ENCODE measurements at regions not wholly inside any gene's neighbourhood (a gene's known extent, or its start where the extent isn't known, plus 50 kb on each side); places are given as distances from the start of the nearest gene placed in this dataset.
"Not testable (repeated sequence)": the region's sequence is repeated elsewhere in the genome, so short reads cannot be mapped to it uniquely, and the experiment has no call there.

DNA sequence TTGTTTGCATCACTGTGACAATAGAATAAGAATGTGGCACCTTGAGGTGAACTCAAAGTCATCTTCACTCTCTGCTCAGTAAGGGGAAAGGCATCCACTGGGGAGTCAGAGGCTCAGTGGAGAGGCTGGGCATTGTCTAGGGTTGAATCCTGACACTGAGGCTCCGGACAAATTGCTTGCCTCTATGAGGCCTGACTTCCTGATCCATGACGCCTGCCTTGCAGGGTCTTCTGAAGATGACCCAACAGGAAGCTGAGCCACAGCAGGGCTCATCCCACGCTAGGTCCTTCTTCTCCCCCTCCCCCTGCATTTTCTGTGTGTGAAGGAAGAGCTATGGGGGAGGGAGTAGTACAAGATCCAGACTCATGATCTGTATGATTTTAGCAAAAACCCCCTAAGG, 265.1 kb downstream of the SH3BP4 start:
- no peak for DNase-seq (ENCODE audit: low read depth, low spot score)

DNA sequence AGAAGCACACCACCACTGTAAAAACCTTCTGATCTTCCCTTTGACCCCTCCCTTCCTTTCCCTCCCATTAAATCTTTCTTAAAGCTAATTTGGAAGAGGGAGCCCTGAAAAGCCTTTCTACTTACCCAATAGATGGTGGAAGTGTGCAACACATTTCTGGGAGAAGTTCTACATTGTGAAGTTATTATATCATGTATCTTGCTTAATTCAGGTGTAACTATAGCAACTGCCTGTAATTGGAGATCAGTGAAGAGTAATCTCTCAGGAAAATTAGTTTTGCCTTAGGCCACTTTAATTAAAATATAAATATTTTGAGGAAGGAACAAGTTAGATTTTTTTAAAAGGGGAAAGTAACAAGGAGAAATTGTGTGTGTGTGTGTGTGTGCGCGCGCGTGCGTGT, 266.0 kb downstream of the SH3BP4 start:
- DNase-seq (ENCODE audit: low read depth, low spot score) = no peak

DNA sequence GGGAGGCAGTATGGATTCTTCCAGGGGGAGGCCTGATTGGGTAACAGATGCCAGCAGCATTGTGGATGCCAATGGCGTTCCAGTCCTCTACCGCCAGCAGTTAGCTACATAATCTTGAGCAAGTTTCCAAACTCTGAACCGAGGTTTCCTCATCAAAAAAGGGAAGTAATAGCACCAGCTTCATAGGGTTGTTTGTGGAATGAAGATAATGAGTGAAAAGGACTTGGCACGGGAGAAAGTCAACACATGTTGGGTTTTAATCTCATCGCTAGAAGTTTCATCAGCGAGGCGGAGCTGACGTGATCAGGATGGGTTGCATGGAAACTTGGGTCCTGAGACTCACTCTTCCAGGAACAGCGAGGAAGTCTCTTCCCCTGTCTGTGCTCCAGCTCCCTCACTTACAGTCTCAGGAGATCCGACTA, 266.7 kb downstream of the SH3BP4 start:
- no peak for DNase-seq (ENCODE audit: low read depth, low spot score)

DNA sequence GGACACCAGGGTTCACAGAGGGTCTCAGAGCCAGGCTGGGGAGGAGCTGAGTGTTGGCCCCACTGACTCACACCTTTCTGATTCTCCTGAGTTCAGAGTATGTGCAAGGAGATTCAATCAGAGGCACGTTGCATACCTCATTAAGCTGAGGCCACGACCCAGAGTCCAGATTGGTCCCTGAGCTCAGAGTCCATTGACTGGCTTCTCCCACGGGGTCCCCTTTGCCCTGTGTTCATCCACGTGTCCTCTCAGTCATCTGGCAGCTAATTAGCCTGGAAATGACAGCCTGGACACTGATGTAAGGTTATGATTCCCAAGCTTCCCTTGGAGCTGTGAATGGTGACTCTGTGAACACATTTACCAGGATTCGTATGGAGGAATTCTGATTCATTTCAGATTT, 267.2 kb downstream of the SH3BP4 start:
- no peak for DNase-seq (ENCODE audit: low read depth, low spot score)

DNA sequence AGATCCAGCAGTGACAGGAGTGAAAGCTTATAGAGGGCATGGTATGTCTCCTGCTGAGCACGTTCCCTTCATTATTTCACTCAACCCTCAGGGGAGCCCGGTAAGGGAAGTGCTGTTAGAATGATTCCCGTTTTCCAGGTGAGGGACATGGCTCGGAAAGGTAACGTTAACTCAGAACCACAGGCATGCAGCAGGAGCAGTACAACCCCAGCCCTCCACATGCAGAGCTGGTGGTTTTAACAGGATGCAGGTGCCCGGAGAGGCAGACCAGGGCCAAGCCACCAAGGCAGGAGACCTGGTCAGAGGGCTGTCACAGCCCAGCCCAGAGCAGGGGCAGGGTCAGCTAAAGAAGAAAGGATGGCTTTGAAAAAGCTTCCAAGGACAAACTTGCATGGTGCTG, 268.5 kb downstream of the SH3BP4 start:
- DNase-seq (ENCODE audit: low read depth, low spot score) = no peak

DNA sequence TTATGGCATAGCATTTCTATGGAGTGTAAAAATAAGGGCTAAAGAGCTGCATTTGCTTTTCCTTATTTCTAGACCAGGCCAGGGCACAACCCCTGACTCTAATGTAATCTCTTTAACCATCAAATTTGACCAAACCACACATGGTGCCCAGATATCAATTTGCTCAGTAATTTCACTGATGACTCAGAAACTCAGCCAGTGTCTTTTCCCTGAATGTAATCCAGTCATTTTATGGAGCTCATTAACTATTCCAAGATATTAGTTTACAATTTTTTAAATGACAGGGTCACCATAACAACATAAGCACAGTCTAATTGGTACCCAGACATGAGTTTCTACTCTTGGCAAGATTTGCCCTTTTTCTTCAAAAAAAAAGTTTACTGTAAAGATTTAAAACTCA, 270.8 kb upstream of the AGAP1 start:
- no peak for DNase-seq (ENCODE audit: low read depth, low spot score)

DNA sequence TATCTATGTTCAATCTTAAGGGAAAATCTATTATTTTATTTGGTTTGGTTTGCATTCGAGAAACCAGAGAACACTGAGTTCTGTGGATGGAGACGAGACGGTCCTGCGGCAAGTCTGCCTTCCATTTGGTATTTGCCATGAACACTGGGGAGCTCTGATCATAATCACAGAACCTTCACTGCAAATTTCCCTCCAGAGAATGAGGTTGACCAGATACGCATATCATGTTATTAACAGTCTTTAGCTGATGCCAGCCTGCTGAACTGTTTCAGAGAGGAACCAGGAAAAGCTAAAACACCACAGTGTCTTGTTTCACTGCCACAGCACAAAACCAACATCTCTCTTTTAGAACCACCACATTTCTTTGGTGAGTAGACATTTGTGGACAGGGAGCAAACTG, 269.4 kb upstream of the AGAP1 start:
- DNase-seq (ENCODE audit: low read depth, low spot score) = no peak

DNA sequence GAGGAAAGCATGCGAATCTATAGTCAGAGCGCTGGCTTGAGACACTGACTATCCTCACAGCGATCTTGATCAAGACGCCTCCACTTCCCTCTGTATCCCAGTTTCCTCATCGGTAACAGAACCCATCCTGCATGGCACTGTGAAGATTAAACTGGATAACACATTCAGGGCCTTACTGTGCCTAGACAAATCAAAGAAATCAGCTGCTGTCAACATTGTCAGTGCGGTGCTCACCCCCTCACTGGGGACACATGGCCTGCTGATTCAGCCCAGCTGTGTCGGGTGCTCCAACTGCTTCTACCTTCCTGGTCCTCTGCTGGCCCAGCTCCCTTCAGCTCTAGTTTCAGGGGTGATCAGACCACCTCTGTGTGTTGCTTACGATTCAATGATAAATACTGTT, 268.6 kb upstream of the AGAP1 start:
- no peak for DNase-seq (ENCODE audit: low read depth, low spot score)

DNA sequence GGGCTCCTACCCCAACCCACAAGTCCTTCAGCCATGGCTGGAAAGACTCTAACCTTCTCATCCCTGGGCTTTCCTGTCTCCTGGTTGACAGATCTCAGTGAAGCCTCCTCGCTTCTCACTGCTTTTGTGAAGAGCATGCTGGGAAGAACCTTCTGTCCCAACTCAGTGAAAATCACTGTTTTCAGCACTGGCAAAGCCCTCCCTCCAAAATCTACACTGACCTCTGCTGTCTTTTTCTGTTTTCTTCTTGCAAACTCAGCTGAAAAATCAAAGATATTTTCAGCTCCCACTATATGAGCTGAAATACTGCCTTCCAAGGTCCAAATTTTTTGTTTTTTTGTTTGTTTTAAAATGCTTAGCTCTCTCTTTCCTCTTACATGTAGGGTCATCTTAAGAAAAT, 266.3 kb upstream of the AGAP1 start:
- DNase-seq (ENCODE audit: low read depth, low spot score) = no peak

DNA sequence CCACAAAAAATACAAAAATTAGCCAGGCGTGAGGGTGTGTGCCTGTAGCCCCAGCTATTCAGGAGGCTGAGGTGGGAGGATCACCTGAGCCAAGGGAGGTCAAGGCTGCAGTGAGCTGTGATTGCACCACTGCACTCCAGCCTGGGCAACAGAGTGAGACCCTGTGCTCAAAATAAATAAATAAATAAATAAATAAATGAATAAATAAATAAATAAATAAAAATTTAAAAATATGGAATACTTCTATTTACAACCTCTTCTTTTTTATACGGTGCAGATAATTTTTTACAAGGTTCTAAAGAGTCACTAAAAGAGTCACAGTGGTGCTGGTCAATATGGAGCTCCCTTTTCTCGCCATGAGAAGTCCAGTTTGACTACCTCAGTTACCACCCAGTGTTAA, 265.4 kb upstream of the AGAP1 start:
- DNase-seq (ENCODE audit: low read depth, low spot score) = not testable (repeated sequence)

DNA sequence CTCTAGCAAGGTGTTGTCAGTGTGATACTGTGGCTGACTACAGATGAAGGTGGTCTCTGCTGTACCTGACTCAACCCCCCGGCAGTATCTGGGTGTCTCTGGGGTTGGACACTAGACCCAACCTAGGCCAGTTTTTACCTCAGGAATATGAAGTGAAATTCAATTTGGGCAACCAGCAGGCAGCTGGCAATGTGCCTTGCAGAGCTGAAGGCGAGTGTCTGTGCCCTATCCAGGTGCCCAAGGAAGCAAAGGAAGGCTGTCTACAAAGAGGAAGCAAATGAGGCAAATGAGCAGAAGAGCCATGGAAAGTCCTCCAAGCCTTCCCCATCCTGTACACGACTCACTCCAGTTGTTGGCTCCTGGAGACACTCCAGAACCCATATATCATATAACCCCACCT, 264.6 kb upstream of the AGAP1 start:
- DNase-seq (ENCODE audit: low read depth, low spot score) = no peak

DNA sequence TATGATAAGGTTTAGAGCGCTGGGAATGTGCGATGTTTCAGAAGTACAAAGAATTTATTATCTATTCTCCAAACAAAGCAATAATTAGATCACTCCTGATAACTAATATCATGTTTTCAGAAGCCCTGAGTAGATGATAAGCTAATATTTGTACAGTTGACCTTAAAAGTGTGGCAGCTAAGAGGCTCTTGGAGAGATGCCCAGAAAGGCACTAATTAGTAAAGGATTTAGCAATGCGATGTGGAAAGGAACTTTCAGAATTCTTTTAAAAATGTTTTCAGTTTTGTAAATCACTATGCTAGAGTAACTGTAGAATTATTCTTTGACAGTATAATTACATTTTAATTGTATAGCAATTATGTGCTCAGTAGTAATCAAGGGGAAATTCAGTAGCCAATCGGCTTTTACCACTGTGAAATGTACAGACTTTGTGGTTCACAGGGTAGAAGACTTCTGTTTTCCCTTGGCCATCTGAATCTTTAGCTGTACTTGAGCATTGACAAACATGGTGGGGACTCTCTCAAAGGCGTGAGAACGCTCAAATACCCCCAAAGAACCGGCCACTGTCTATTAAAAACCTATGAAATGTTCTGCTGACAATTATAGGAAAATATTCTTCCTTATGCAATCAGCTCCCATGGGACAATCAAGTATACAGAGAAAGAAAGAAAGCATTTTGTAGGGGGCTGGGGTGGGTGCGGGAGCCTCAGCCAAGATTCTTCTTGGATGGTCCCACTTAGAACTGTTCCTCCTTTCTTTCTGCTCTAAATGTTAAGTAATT, 262.8 kb upstream of the AGAP1 start:
- DNase-seq (ENCODE audit: low read depth, low spot score) = no peak

DNA sequence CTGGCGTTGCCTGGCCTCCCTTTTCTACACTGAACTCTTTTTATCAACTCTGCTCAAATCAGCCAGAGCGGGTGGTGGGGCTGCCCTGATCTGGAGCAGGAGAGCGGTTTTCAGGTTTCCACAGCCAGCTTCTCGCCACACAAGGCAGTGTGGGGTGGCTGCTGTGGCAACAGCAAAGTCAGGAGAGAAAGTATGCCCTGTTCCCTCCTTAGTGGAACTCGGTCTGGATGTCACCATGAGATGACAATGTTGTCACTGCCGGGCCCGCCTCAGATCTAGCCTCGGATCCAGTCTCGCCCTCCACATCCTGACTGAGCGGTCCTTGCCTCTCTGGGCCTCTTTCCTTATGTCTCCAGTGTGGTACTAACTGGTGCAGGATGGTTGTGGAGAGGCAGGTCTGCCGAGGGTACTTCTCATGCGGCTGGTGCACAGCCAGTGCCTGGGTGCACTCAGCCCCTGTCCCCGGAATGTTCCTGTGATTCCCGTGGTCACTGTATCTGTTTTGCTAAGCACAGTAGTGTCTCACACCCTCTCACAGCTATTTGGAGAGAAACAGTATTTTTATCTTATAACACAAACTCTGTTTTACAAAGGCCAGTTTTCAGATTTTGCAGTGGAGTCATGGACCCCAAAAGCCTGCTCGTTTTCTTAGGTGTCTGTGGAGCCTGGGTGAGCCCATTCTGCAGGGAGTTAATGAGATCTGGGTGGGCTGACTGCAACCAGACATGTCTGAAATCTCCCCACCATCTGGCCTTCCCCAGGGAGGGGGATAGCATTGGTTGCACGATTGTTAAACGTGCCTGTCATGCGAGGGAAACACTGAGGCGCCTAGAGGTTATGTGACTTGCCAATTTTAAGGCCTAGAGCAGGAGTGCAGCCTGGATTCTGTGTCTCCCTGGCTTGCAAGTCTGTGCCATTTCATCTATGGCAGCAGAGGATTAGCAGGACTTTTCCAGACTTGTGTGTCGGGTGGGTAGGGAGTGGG, 261.1 kb upstream of the AGAP1 start:
- DNase-seq (ENCODE audit: low read depth, low spot score) = no peak

DNA sequence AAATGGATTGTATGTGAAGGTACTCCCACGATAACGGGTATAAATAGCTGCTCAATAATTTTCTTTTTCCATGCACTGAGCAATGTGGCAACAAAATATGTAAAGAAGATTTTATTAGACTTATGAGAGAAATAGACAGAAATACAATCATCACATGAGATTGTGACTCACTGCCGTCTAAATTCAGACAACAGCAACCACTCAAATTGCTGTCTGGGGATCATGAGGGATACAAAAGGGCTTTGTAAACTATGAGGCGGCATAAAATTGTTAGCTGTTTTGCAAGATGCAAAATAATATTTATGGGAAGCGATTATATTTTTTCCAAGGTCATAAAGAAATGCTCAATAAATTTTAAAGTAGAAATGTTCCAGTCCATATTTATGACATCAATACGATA, 259.1 kb upstream of the AGAP1 start:
- no peak for DNase-seq (ENCODE audit: low read depth, low spot score)

DNA sequence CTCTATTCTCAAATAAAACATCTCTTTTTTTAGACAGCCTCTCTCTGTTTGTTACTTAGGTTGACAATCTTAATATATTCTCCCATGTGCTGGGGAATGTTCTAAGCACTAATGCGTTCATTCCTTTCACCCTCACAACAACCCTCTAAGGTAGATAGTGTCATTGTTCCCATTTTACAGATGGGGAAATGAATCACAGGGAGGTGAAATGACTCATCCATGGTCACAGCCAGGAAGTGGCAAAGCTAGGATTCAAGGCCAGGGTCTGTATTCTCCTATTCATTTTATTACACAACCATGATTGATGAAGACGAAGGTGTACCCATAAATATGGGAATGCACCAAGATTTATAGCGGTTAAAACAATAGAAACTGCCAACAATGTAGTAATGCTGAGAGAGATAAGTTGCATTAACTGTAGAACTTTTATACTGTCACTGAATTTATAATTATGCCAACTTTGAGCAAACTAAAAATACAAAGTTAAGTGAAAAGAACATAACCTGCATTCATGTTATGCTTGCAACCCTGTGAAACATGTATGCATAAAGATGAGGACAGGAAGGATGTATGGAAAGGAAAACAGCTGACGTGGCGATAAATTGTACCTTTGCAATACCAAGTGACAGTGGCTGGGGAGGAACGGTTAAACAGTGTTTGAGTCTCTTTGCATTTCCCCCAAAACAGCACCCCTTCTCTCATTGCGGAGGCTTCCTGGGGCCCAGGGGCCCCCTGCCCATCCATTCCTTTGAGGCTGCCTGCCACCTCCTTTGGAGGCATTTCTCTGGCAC, 257.7 kb upstream of the AGAP1 start:
- DNase-seq (ENCODE audit: low read depth, low spot score) = no peak

DNA sequence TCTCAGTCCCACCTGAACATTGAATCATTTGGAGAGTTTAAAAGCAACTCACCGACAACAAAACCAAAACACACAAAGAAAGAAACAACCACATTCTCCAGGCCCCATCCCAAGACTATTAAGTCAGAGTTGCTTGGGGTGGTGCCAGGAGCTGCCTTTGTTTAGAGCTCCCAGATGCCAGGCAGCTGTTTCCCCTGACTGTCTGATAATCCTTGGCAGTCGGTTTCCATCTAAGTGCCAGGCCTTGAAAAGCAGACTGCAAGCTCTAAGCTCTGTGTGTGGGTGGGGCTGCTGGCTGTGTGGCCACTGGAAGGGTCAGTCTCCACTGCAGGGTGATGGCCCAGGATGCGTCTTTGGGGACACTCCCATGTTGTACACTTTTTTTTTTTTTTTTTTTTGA, 255.3 kb upstream of the AGAP1 start:
- no peak for DNase-seq (ENCODE audit: low read depth, low spot score)

DNA sequence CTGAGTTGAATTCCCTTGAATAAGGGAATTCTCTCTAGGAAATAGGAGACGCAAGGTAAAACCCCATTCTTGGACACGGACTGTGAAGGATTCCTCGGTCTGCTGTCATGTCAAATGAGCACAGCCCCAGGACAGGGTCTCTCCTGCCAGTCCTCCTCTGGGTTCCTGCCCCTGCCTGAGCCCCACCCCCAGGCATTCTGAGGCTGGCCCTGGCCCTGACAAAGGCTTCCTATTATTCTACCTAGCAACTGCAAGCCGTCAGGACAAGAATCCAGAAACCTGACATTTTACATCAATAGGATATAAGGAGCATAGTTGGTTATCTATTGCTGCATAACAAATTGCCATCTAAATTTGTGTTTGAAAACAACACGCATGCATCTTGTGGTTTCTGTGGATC, 253.3 kb upstream of the AGAP1 start:
- DNase-seq (ENCODE audit: low read depth, low spot score) = no peak

DNA sequence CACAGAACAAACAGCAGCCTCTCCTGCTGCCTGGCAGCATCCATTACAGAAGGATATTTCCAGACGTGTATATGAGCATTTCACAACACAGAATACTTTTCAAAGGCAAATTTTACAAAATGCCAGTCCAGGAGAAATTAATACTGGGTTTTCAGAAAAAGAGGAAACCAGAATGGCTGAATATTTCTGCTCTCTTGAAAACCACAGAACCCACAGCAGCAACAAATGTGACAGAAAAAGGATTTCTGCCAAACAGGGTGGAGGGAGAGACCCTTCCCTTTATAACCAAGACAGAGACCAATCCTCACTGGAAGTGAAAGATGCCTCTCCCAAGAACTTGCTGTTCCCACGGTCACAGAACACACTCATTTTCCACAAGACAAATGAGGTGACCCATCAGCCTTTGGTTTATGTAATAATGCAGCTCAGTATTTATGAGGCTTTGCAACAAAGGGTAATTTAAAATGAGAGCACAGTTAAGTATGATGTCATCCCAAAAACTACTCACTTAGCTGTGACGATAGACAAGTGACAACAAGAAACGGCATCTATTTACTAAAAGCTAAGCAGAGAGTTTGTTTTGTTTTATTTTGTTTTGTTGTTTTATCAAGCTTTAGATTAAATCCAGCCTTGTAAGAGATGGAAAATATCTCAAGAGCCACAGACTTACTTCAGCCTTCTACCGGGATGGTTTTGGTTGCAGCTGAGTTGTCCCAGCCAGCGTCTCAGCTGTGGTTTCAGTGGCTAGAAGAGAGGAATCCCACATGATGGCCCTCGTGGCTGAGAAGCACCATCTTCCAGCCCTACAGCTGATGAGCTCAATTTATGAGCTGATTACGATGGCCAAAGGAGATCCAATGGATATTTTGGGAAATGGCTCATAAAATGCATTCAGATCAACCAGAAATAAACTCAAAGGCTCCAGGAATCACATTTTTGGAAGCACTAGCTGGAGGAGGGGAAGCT, 249.3 kb upstream of the AGAP1 start:
- DNase-seq (ENCODE audit: low read depth, low spot score) = no peak

DNA sequence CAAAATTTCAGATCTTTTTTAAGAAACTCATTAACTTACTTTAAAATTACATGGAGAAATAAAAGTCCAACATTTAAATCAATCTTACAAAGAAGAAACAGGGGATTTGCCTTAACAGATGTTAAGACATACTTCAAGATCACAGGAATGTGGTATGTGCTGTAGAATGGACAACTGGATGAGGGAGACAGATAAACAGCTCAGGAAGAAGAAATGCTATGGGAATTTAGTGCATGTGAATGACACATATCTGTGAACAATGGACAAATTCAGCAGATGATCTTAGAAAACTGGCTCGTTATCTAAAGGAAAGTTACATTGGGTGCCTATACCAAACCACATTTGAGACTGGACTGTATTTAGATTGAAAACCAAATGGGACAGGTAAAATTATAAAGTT, 246.8 kb upstream of the AGAP1 start:
- DNase-seq (ENCODE audit: low read depth, low spot score) = no peak

DNA sequence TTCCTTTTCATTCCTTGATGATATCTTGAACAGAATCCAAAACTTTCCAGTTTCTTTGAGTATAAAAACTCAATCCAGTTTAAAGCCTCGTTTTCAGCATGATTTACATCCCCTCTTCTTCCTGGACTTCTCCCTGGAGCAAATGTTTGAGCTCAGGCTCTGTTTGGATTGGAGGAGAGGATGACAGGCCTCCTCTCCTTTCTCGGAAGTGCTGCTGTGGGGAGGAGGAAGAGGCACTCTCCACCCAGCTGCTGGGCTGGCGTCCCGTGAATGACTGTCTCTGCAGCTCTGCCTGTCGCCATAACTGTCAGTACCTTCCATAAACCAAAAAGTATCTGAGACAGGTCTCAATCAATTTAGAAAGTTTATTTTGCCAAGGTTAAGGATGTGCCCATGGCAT, 238.2 kb upstream of the AGAP1 start:
- DNase-seq (ENCODE audit: low read depth, low spot score) = no peak

DNA sequence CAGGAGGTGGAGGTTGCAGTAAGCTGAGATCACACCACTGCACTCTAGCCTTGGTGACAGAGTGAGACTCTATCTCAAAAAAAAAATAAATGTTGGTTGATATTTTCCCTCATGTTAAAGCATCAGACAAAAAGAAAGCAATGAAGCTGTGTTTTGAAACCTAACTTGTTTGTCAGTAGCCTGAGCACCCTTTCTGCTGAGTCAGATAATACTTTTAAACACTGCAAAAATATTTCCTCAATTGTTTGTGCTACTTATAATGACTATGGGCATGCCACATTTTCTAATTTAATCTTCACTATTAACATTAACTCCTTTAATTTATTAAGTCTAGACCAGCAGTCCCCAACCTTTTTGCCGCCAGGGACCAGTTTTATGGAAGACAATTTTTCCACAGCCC, 236.3 kb upstream of the AGAP1 start:
- DNase-seq (ENCODE audit: low read depth, low spot score) = no peak

All from smooth muscle cell of the brain vasculature (primary cell).